Liver (tissue), 8 donors: ENCODE measurements at regions not wholly inside any gene's neighbourhood (a gene's known extent, or its start where the extent isn't known, plus 50 kb on each side); places are given as distances from the start of the nearest gene placed in this dataset.

Experiments used
- DNase-seq: peaks from one replicate; pipeline ENCODE4 v3.0.0-alpha.2; 2017; ENCODE audit warnings: low spot score
- H3K27ac ChIP-seq, 2 donors: one replicate each; pipeline ENCODE4 v1.7.0; 2013; ENCODE audit warnings: inconsistent platforms in 2 of 2, low read length in 2 of 2, control low read depth in 1 of 2, low read depth in 1 of 2, mild to moderate bottlenecking in 1 of 2
- H3K27me3 ChIP-seq, 4 donors: one replicate each; pipeline versions ENCODE4 v1.6.1 to v1.7.0; 2013; ENCODE audit warnings: low read length in 3 of 4, inconsistent platforms in 1 of 4, mild to moderate bottlenecking in 1 of 4, moderate library complexity in 1 of 4; ENCODE audit not compliant: control insufficient read depth in 4 of 4, insufficient read depth in 4 of 4
- H3K36me3 ChIP-seq, 4 donors: one replicate each; pipeline versions ENCODE4 v1.6.1 to v1.7.0; 2013; ENCODE audit warnings: low read length in 3 of 4, mild to moderate bottlenecking in 3 of 4, low read depth in 1 of 4, moderate library complexity in 1 of 4; ENCODE audit not compliant: control insufficient read depth in 4 of 4, insufficient read depth in 3 of 4
- H3K4me1 ChIP-seq, 4 donors: one replicate each; pipeline versions ENCODE4 v1.6.1 to v1.7.0; 2013; ENCODE audit warnings: low read length in 3 of 4, mild to moderate bottlenecking in 3 of 4, moderate library complexity in 1 of 4; ENCODE audit not compliant: control insufficient read depth in 4 of 4, insufficient read depth in 4 of 4
- H3K4me3 ChIP-seq, 3 donors: one replicate each; pipeline versions ENCODE4 v1.6.1 to v1.7.0; 2013; ENCODE audit warnings: low read length in 3 of 3, control low read depth in 1 of 3, low read depth in 1 of 3, mild to moderate bottlenecking in 1 of 3
- H3K9ac ChIP-seq, 2 donors: one replicate each; pipeline ENCODE4 v1.7.0; 2013; ENCODE audit warnings: low read length in 2 of 2, mild to moderate bottlenecking in 2 of 2, moderate library complexity in 2 of 2, control low read depth in 1 of 2, low read depth in 1 of 2
- H3K9me3 ChIP-seq, 4 donors: one replicate each; pipeline versions ENCODE4 v1.6.1 to v1.7.0; 2013; ENCODE audit warnings: low read length in 3 of 4; ENCODE audit not compliant: control insufficient read depth in 4 of 4
- ATF3 ChIP-seq: IDR thresholded peaks from 2 replicates; pipeline ENCODE4 v1.6.1; 2016; ENCODE audit warnings: antibody characterized with exemption
- CTCF ChIP-seq: fragments of 150-350 bp; IDR thresholded peaks from 2 replicates; pipeline ENCODE4 v1.5.1; 2017; ENCODE audit warnings: improper control_type of control experiment, low read depth, low read length; ENCODE audit not compliant: missing input control
- EGR1 ChIP-seq, 2 donors: IDR thresholded peaks; 2 replicates each; pipeline ENCODE4 v1.6.1; 2016 to 2018; ENCODE audit warnings: antibody characterized with exemption in 2 of 2, low read depth in 2 of 2
- FOXA1 ChIP-seq: IDR thresholded peaks from 2 replicates; pipeline ENCODE4 v1.6.1; 2016; ENCODE audit warnings: antibody characterized with exemption
- FOXA2 ChIP-seq: IDR thresholded peaks from 2 replicates; pipeline ENCODE4 v1.6.1; 2016; ENCODE audit warnings: antibody characterized with exemption
- GABPA ChIP-seq, 2 donors: IDR thresholded peaks in 1 of 2; conservative IDR thresholded peaks in 1 of 2; 2 replicates each; pipeline ENCODE4 v1.6.1; 2016; ENCODE audit warnings: antibody characterized with exemption in 2 of 2, mild to moderate bottlenecking in 1 of 2, moderate library complexity in 1 of 2
- HNF4A ChIP-seq, 2 donors: conservative IDR thresholded peaks; 2 replicates each; pipeline ENCODE4 v1.6.1; 2016; ENCODE audit warnings: antibody characterized with exemption in 2 of 2, mild to moderate bottlenecking in 2 of 2
- HNF4G ChIP-seq: IDR thresholded peaks from 2 replicates; pipeline ENCODE4 v1.6.1; 2016; ENCODE audit warnings: antibody characterized with exemption
- JUND ChIP-seq, 2 donors: IDR thresholded peaks; 2 replicates each; pipeline ENCODE4 v1.6.1; 2016; ENCODE audit warnings: antibody characterized with exemption in 2 of 2
- MAX ChIP-seq: IDR thresholded peaks from 2 replicates; pipeline ENCODE4 v1.6.1; 2016; ENCODE audit warnings: antibody characterized with exemption
- NR2F2 ChIP-seq: IDR thresholded peaks from 2 replicates; pipeline ENCODE4 v1.6.1; 2016; ENCODE audit warnings: antibody characterized with exemption
- RAD21 ChIP-seq, 2 donors: IDR thresholded peaks; 2 replicates each; pipeline ENCODE4 v1.6.1; 2016; ENCODE audit warnings: antibody characterized with exemption in 2 of 2, mild to moderate bottlenecking in 2 of 2
- REST ChIP-seq: IDR thresholded peaks from 2 replicates; pipeline ENCODE4 v1.6.1; 2016; ENCODE audit warnings: antibody characterized with exemption, mild to moderate bottlenecking
- RXRA ChIP-seq, 2 donors: IDR thresholded peaks; 2 replicates each; pipeline ENCODE4 v1.6.1; 2017 to 2018; ENCODE audit warnings: antibody characterized with exemption in 2 of 2, mild to moderate bottlenecking in 1 of 2
- SP1 ChIP-seq: IDR thresholded peaks from 2 replicates; pipeline ENCODE4 v1.6.1; 2018; ENCODE audit warnings: antibody characterized with exemption, mild to moderate bottlenecking
- TAF1 ChIP-seq: conservative IDR thresholded peaks from 2 replicates; pipeline ENCODE4 v1.6.1; 2016; ENCODE audit warnings: antibody characterized with exemption, mild to moderate bottlenecking
- YY1 ChIP-seq: IDR thresholded peaks from 2 replicates; pipeline ENCODE4 v1.6.1; 2016; ENCODE audit warnings: antibody characterized with exemption, mild to moderate bottlenecking
- ZBTB33 ChIP-seq: IDR thresholded peaks from 2 replicates; pipeline ENCODE4 v1.6.1; 2016; ENCODE audit warnings: antibody characterized with exemption
- WGBS: extraction: QIAGEN DNeasy Blood & Tissue Kit; methylation state at CpG from one replicate; pipeline ENCODE4 v1.1.7; 2013; 5-methylcytosine and 5-hydroxymethylcytosine counted together
- donor health status: healthy.
- donor health status: healthy.
- donor health status: healthy.
- donor health status: healthy.
- donor health status: healthy.

- DNase-seq = no peak
- no peaks in the 10 kb centered on the region for H3K36me3 ChIP-seq
- TF ChIP-seq TAF1 (no peak), RXRA (IDR thresholded peaks at IDR 0.05) (no peak), FOXA2 (no peak), YY1 (no peak), EGR1 (IDR thresholded peaks at IDR 0.05; ENCODE audit: low read depth in 2 of 2) (no peak), JUND (IDR thresholded peaks at IDR 0.05) (no peak), FOXA1 (no peak), NR2F2 (no peak), ZBTB33 (no peak)
- no peaks in the 10 kb centered on the region for H3K4me1 ChIP-seq
- no peaks in the 10 kb centered on the region for H3K9me3 ChIP-seq
- WGBS = 88% methylated on average over 6 of the region's 6 CpGs
- H3K9ac ChIP-seq = no peak overlapping the region
- H3K4me3 ChIP-seq = no peak overlapping the region
- H3K27me3 ChIP-seq = peaks cover 0 to 3% (median 0%) of the 10 kb centered on the region in 4 donors
- H3K27ac ChIP-seq = no peak overlapping the region
These were observed 360.8 kb upstream of the ZFHX3 start for GRCh38 chr16:73408716-73409115.

GRCh38 chr16:73408311-73408710 lies 360.4 kb upstream of the ZFHX3 start:
- DNase-seq = no peak
- no peak for TF ChIP-seq JUND (IDR thresholded peaks at IDR 0.05)
- no peak for TF ChIP-seq YY1
- no peak for TF ChIP-seq RAD21 (IDR thresholded peaks at IDR 0.05)
- TF ChIP-seq TAF1 = no peak
- TF ChIP-seq FOXA1 = no peak
- Histone ChIP-seq H3K9me3 (no peaks in the 10 kb centered on the region), H3K9ac (no peak overlapping the region), H3K36me3 (no peaks in the 10 kb centered on the region), H3K4me3 (no peak overlapping the region), H3K27ac (no peak overlapping the region), H3K27me3 (peaks cover 0 to 3% (median 0%) of the 10 kb centered on the region in 4 donors), H3K4me1 (no peaks in the 10 kb centered on the region)
- 72% methylated on average over 7 of the region's 7 CpGs for WGBS

- no peak overlapping the region for H3K27ac ChIP-seq
- no peaks in the 10 kb centered on the region for H3K9me3 ChIP-seq
- H3K4me1 ChIP-seq = no peaks in the 10 kb centered on the region
- no peak overlapping the region for H3K4me3 ChIP-seq
- TF ChIP-seq REST (no peak), RXRA (IDR thresholded peaks at IDR 0.05) (no peak), TAF1 (no peak), ZBTB33 (no peak), SP1 (no peak), HNF4A (conservative IDR thresholded peaks at IDR 0.05) (no peak), FOXA2 (no peak), FOXA1 (no peak), RAD21 (IDR thresholded peaks at IDR 0.05) (no peak), EGR1 (IDR thresholded peaks at IDR 0.05; ENCODE audit: low read depth in 2 of 2) (no peak), GABPA (IDR thresholded peaks at IDR 0.05 in 1 of 2, conservative IDR thresholded peaks at IDR 0.05 in 1 of 2) (no peak), JUND (IDR thresholded peaks at IDR 0.05) (no peak), HNF4G (no peak), CTCF (no peak), NR2F2 (no peak), MAX (no peak), YY1 (no peak), ATF3 (no peak)
- peaks cover 0 to 3% (median under 1%) of the 10 kb centered on the region in 4 donors for H3K27me3 ChIP-seq
- H3K9ac ChIP-seq = no peak overlapping the region
- 87% methylated on average over 11 of the region's 11 CpGs for WGBS
- H3K36me3 ChIP-seq = no peaks in the 10 kb centered on the region
- no peak for DNase-seq
These were observed 357.9 kb upstream of the ZFHX3 start for GRCh38 chr16:73405851-73406250.
